ENCODE measurements at regions not wholly inside any gene's neighbourhood (a gene's known extent, or its start where the extent isn't known, plus 50 kb on each side); places are given as distances from the start of the nearest gene placed in this dataset.

DNA sequence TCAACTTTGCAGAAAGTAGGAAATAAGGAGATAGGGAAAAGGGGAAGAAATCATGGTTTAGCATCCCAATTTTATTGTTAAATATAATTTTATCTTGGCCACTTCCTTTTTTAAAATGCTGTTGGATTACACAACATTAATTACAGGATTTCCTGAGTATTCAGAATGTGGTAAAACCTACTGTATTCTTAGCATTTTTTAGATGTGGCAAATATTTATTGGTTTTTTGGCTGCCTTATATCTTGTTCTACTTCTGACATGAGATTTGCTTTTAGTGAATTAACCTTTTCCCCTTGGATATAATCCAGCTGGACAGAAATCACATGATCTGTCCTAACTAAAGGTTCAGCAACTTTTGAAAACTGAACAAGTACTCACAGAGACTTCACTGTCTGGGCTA is 104.9 kb downstream of the PTGS2 start:
- H3K4me3 Mint-ChIP-seq: no peak overlapping the region
- POLR2A ChIA-PET: no interaction called here
- no peak overlapping the region for H3K27ac ChIP-seq (ENCODE audit: low read length)
- H3K4me1 ChIP-seq (ENCODE audit: control insufficient read depth in 1 of 2, extremely low read depth in 1 of 2, insufficient read depth in 2 of 2, low read length in 2 of 2): no peaks in the 10 kb centered on the region
- no peak overlapping the region for H3K4me3 ChIP-seq (ENCODE audit: control insufficient read depth in 1 of 2, extremely low read depth in 1 of 2, low read length in 1 of 2)
- ATAC-seq (replicated peaks in 1 of 4): no peak
- DNase-seq: no peak
- no peak overlapping the region for H3K27ac Mint-ChIP-seq
- H3K9me3 Mint-ChIP-seq: no peaks in the 10 kb centered on the region
- H3K27me3 Mint-ChIP-seq: no peaks in the 10 kb centered on the region
- no peaks in the 10 kb centered on the region for H3K27me3 ChIP-seq (replicated peaks in 1 of 2; ENCODE audit: control insufficient read depth in 2 of 2, extremely low read depth in 1 of 2, insufficient read depth in 2 of 2, low read length in 1 of 2)
- H3K36me3 Mint-ChIP-seq: no peaks in the 10 kb centered on the region
- no peaks in the 10 kb centered on the region for H3K9me3 ChIP-seq
- H3K4me1 Mint-ChIP-seq: no peaks in the 10 kb centered on the region
- H3K36me3 ChIP-seq (ENCODE audit: control insufficient read depth in 2 of 2, extremely low read depth in 1 of 2, insufficient read depth in 1 of 2, low read length in 1 of 2): no peaks in the 10 kb centered on the region
- CTCF ChIA-PET: interaction anchor here in 1 of 2 donors (1.0 kb wide), 1 partner anchor 11 kb away, joined by 3 read pairs; no protein-coding TSS in a partner anchor

DNA sequence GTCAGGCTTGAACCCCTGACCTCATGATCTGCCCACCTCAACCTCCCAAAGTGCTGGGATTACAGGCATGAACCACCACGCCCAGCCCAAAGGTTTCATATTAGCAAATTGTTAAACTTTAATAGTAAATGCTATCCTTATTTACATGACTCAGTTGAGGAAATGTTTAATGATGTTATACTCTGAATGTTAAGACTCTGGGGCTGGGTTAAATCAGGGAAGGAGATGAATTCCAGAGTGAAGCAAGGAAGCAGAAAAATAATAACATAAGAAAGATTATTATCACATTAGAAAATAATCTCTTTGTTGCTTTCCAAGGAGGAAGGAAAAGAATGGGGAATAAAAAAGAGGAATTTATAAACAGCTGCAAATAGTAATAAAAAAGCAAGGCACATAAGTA is 105.3 kb downstream of the PTGS2 start:
- ATAC-seq (replicated peaks in 1 of 4) (no peak), DNase-seq (no peak)
- CTCF ChIA-PET: interaction anchor here in 1 of 2 donors (1.0 kb wide), 1 partner anchor 11 kb away, joined by 3 read pairs; no protein-coding TSS in a partner anchor
- Histone ChIP-seq H3K27ac (ENCODE audit: low read length) (no peak overlapping the region), H3K36me3 (ENCODE audit: control insufficient read depth in 2 of 2, extremely low read depth in 1 of 2, insufficient read depth in 1 of 2, low read length in 1 of 2) (no peaks in the 10 kb centered on the region), H3K9me3 (no peaks in the 10 kb centered on the region), H3K27me3 (replicated peaks in 1 of 2; ENCODE audit: control insufficient read depth in 2 of 2, extremely low read depth in 1 of 2, insufficient read depth in 2 of 2, low read length in 1 of 2) (no peaks in the 10 kb centered on the region), H3K4me3 (ENCODE audit: control insufficient read depth in 1 of 2, extremely low read depth in 1 of 2, low read length in 1 of 2) (no peak overlapping the region), H3K4me1 (ENCODE audit: control insufficient read depth in 1 of 2, extremely low read depth in 1 of 2, insufficient read depth in 2 of 2, low read length in 2 of 2) (no peaks in the 10 kb centered on the region)
- Mint-ChIP-seq H3K27ac (no peak overlapping the region), H3K9me3 (no peaks in the 10 kb centered on the region), H3K4me3 (no peak overlapping the region), H3K27me3 (no peaks in the 10 kb centered on the region), H3K36me3 (no peaks in the 10 kb centered on the region), H3K4me1 (no peaks in the 10 kb centered on the region)
- WGBS (ENCODE audit: insufficient coverage): no CpG with 5 or more reads among the region's 1 CpG
- POLR2A ChIA-PET: no interaction called here

DNA sequence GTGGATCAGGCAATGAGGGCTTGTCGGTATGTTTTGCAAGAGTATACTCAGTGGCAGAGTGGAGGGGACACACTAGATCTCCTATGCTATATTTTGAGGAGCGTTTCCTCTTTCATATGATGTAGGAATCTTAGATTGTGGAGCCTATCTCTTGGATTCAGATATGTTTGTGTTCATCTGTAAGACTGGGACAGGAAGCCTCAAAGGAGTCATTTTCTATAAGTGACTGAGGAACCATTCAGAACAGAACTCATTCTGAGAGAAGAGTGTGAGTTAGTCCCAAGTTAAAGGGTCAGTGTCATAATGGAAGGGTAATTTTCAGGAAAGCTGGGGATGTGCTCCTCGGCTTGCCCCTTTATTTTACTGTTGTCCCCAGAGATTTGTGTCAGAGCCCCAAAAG is 107.7 kb downstream of the PTGS2 start:
- Mint-ChIP-seq H3K36me3 (no peaks in the 10 kb centered on the region), H3K27ac (no peak overlapping the region), H3K9me3 (no peaks in the 10 kb centered on the region), H3K4me1 (no peaks in the 10 kb centered on the region), H3K27me3 (no peaks in the 10 kb centered on the region), H3K4me3 (no peak overlapping the region)
- Histone ChIP-seq H3K27ac (ENCODE audit: low read length) (no peak overlapping the region), H3K27me3 (replicated peaks in 1 of 2; ENCODE audit: control insufficient read depth in 2 of 2, extremely low read depth in 1 of 2, insufficient read depth in 2 of 2, low read length in 1 of 2) (no peaks in the 10 kb centered on the region), H3K4me1 (ENCODE audit: control insufficient read depth in 1 of 2, extremely low read depth in 1 of 2, insufficient read depth in 2 of 2, low read length in 2 of 2) (no peaks in the 10 kb centered on the region), H3K36me3 (ENCODE audit: control insufficient read depth in 2 of 2, extremely low read depth in 1 of 2, insufficient read depth in 1 of 2, low read length in 1 of 2) (no peaks in the 10 kb centered on the region), H3K9me3 (no peaks in the 10 kb centered on the region), H3K4me3 (ENCODE audit: control insufficient read depth in 1 of 2, extremely low read depth in 1 of 2, low read length in 1 of 2) (no peak overlapping the region)
- ChIA-PET CTCF (no interaction called here), POLR2A (no interaction called here)
- 60% methylated on average over 1 of the region's 3 CpGs for WGBS (ENCODE audit: insufficient coverage)
- ATAC-seq (replicated peaks in 1 of 4) (no peak), DNase-seq (no peak)

DNA sequence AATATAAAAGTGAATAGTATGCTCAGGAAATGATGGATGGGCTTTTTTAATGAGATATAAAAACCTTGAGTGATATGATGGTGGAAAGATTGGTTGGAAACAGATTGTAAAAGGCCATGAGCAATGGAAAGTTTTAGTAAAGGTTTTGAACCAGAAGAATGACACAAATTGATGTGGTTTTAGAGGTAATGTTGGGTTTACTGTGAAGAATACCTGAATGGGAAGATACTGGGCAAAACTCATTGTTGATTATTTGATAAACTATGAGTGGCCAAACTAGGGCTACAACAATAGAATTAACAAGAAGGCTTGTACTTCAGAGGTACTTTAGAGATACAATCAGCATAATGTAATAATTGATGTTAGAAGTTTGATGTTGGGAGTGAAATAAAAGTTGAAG is 108.5 kb downstream of the PTGS2 start:
- POLR2A ChIA-PET: no interaction called here
- Histone ChIP-seq H3K36me3 (ENCODE audit: control insufficient read depth in 2 of 2, extremely low read depth in 1 of 2, insufficient read depth in 1 of 2, low read length in 1 of 2) (no peaks in the 10 kb centered on the region), H3K9me3 (no peaks in the 10 kb centered on the region), H3K27ac (ENCODE audit: low read length) (no peak overlapping the region), H3K27me3 (replicated peaks in 1 of 2; ENCODE audit: control insufficient read depth in 2 of 2, extremely low read depth in 1 of 2, insufficient read depth in 2 of 2, low read length in 1 of 2) (no peaks in the 10 kb centered on the region), H3K4me1 (ENCODE audit: control insufficient read depth in 1 of 2, extremely low read depth in 1 of 2, insufficient read depth in 2 of 2, low read length in 2 of 2) (no peaks in the 10 kb centered on the region), H3K4me3 (ENCODE audit: control insufficient read depth in 1 of 2, extremely low read depth in 1 of 2, low read length in 1 of 2) (no peak overlapping the region)
- CTCF ChIA-PET: no interaction called here
- no peaks in the 10 kb centered on the region for H3K27me3 Mint-ChIP-seq
- no peak overlapping the region for H3K4me3 Mint-ChIP-seq
- no peak for DNase-seq
- H3K36me3 Mint-ChIP-seq: no peaks in the 10 kb centered on the region
- ATAC-seq (replicated peaks in 1 of 4): no peak
- no peaks in the 10 kb centered on the region for H3K4me1 Mint-ChIP-seq
- H3K27ac Mint-ChIP-seq: no peak overlapping the region
- H3K9me3 Mint-ChIP-seq: no peaks in the 10 kb centered on the region

DNA sequence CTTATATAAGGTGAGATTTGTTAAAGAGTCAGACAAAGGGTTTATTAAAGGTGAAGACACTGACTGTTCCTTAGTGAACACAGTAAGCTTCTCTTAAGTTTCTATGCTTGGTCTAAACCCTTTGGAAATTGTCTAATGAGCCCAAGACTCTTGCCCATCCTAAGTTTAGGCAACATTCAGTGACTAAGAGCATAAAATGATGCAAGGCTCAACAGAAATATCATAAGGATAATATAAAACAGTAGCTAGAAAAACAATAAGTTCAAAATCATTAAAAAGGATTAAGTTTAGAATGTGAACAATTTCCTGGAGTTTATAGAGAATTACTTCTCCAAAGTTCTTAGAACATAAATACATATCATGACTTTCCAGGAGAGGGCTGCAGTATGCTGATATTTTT is 108.9 kb upstream of the PDC start:
- no peak for ATAC-seq (replicated peaks in 1 of 4)
- no peaks in the 10 kb centered on the region for H3K36me3 Mint-ChIP-seq
- Histone ChIP-seq H3K4me1 (ENCODE audit: control insufficient read depth in 1 of 2, extremely low read depth in 1 of 2, insufficient read depth in 2 of 2, low read length in 2 of 2) (no peaks in the 10 kb centered on the region), H3K9me3 (no peaks in the 10 kb centered on the region), H3K36me3 (ENCODE audit: control insufficient read depth in 2 of 2, extremely low read depth in 1 of 2, insufficient read depth in 1 of 2, low read length in 1 of 2) (no peaks in the 10 kb centered on the region), H3K27me3 (replicated peaks in 1 of 2; ENCODE audit: control insufficient read depth in 2 of 2, extremely low read depth in 1 of 2, insufficient read depth in 2 of 2, low read length in 1 of 2) (no peaks in the 10 kb centered on the region), H3K4me3 (ENCODE audit: control insufficient read depth in 1 of 2, extremely low read depth in 1 of 2, low read length in 1 of 2) (no peak overlapping the region), H3K27ac (ENCODE audit: low read length) (no peak overlapping the region)
- H3K27ac Mint-ChIP-seq: no peak overlapping the region
- ChIA-PET CTCF (no interaction called here), POLR2A (no interaction called here)
- no peaks in the 10 kb centered on the region for H3K4me1 Mint-ChIP-seq
- no peak for DNase-seq
- no peaks in the 10 kb centered on the region for H3K9me3 Mint-ChIP-seq
- H3K4me3 Mint-ChIP-seq: no peak overlapping the region
- no peaks in the 10 kb centered on the region for H3K27me3 Mint-ChIP-seq

DNA sequence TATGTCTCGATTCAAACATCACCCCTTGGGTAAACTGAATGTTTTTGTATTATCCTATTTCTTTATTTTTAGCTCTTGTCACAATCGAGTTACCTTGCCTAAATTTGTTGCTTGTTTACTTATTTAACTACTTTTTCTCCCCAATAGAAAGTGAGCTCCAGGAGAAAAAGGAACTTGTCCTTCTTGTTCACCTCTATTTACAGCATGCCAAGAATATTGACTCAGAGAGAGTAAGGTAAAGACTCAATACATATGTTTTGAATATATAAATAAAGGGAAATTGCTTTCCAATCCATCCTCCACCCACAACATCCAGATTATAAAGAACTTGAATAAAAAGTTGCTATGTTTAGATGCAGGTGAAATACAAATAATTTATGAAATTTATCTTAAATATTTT is 107.3 kb upstream of the PDC start:
- no peak overlapping the region for H3K4me3 ChIP-seq (ENCODE audit: control insufficient read depth in 1 of 2, extremely low read depth in 1 of 2, low read length in 1 of 2)
- no peaks in the 10 kb centered on the region for H3K4me1 Mint-ChIP-seq
- no peaks in the 10 kb centered on the region for H3K27me3 ChIP-seq (replicated peaks in 1 of 2; ENCODE audit: control insufficient read depth in 2 of 2, extremely low read depth in 1 of 2, insufficient read depth in 2 of 2, low read length in 1 of 2)
- CTCF ChIA-PET: no interaction called here
- H3K27ac Mint-ChIP-seq: no peak overlapping the region
- no peaks in the 10 kb centered on the region for H3K9me3 Mint-ChIP-seq
- DNase-seq: no peak
- no peaks in the 10 kb centered on the region for H3K27me3 Mint-ChIP-seq
- no peak overlapping the region for H3K4me3 Mint-ChIP-seq
- POLR2A ChIA-PET: no interaction called here
- H3K9me3 ChIP-seq: no peaks in the 10 kb centered on the region
- no CpG with 5 or more reads among the region's 2 CpGs for WGBS (ENCODE audit: insufficient coverage)
- ATAC-seq (replicated peaks in 1 of 4): no peak
- no peak overlapping the region for H3K27ac ChIP-seq (ENCODE audit: low read length)
- H3K36me3 ChIP-seq (ENCODE audit: control insufficient read depth in 2 of 2, extremely low read depth in 1 of 2, insufficient read depth in 1 of 2, low read length in 1 of 2): no peaks in the 10 kb centered on the region
- H3K4me1 ChIP-seq (ENCODE audit: control insufficient read depth in 1 of 2, extremely low read depth in 1 of 2, insufficient read depth in 2 of 2, low read length in 2 of 2): no peaks in the 10 kb centered on the region
- no peaks in the 10 kb centered on the region for H3K36me3 Mint-ChIP-seq

DNA sequence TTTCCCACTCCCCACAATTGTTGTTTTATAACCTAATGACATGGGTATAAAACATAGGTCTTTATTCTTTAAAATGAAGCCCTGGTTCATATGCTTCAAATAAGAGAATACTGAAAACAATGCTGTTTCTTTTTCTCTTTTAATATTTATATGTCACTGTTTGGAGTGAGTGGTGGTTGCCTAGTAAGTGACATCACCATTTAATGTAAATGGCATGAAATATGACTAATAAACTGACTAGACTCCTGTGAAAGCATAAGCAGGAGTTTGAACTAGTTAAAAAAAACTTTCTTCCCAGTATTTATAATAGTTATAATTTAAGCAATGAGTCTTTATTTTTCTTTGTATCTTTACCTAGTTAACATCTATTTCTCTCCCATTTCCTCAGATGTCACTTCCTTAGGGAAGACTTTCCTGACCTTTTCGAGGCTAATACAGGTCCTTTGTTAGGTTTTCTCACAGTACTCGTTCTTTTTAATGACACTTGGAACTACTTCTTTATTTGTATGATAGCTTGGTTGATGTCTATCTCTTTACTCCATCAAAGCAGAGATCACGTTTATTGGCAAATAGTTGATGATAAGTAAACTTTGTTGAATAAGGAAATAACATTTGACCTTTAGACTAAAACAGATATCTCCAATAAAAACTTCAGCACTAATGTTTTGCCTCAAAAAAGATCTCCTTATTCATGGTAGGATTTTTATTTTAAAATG is 105.4 kb upstream of the PDC start:
- CTCF ChIA-PET: no interaction called here
- no peaks in the 10 kb centered on the region for H3K36me3 Mint-ChIP-seq
- no peaks in the 10 kb centered on the region for H3K27me3 Mint-ChIP-seq
- H3K27ac Mint-ChIP-seq: no peak overlapping the region
- ATAC-seq (replicated peaks in 1 of 4): no peak
- H3K9me3 ChIP-seq: no peaks in the 10 kb centered on the region
- no peak overlapping the region for H3K27ac ChIP-seq (ENCODE audit: low read length)
- H3K4me3 ChIP-seq (ENCODE audit: control insufficient read depth in 1 of 2, extremely low read depth in 1 of 2, low read length in 1 of 2): no peak overlapping the region
- no peaks in the 10 kb centered on the region for H3K9me3 Mint-ChIP-seq
- H3K4me3 Mint-ChIP-seq: no peak overlapping the region
- no peaks in the 10 kb centered on the region for H3K27me3 ChIP-seq (replicated peaks in 1 of 2; ENCODE audit: control insufficient read depth in 2 of 2, extremely low read depth in 1 of 2, insufficient read depth in 2 of 2, low read length in 1 of 2)
- no CpG with 5 or more reads among the region's 3 CpGs for WGBS (ENCODE audit: insufficient coverage)
- H3K36me3 ChIP-seq (ENCODE audit: control insufficient read depth in 2 of 2, extremely low read depth in 1 of 2, insufficient read depth in 1 of 2, low read length in 1 of 2): no peaks in the 10 kb centered on the region
- no peaks in the 10 kb centered on the region for H3K4me1 ChIP-seq (ENCODE audit: control insufficient read depth in 1 of 2, extremely low read depth in 1 of 2, insufficient read depth in 2 of 2, low read length in 2 of 2)
- no peak for DNase-seq
- no peaks in the 10 kb centered on the region for H3K4me1 Mint-ChIP-seq
- POLR2A ChIA-PET: no interaction called here
